K562 (cell line): ENCODE measurements at regions not wholly inside any gene's neighbourhood (a gene's known extent, or its start where the extent isn't known, plus 50 kb on each side); places are given as distances from the start of the nearest gene placed in this dataset.

Source experiments
- ARHGAP35 ChIP-seq: fragments of 450-650 bp; IDR thresholded peaks from 2 replicates; pipeline ENCODE4 v1.6.1; 2018; ENCODE audit not compliant: partially characterized antibody
- ARID1B ChIP-seq: fragments of 450-650 bp; IDR thresholded peaks from 2 replicates; pipeline ENCODE4 v1.6.1; 2016; ENCODE audit warnings: antibody characterized with exemption, mild to moderate bottlenecking, inconsistent platforms
- CBFA2T2 ChIP-seq: fragments of 450-650 bp; conservative IDR thresholded peaks from 2 replicates; pipeline ENCODE4 v1.6.1; 2017; ENCODE audit warnings: mild to moderate bottlenecking
- CEBPB ChIP-seq: fragments of 450-650 bp; IDR thresholded peaks from 2 replicates; pipeline ENCODE4 v1.6.1; 2016; ENCODE audit warnings: missing genetic modification characterization, missing compliant biosample characterization
- FOSL1 ChIP-seq: fragments of 200-800 bp; sonication (Bioruptor generic); conservative IDR thresholded peaks from 2 replicates; pipeline ENCODE4 v1.6.1; 2016; ENCODE audit warnings: missing genetic modification characterization, missing compliant biosample characterization
- FOXA1 ChIP-seq: fragments of 450-650 bp; IDR thresholded peaks from 2 replicates; pipeline ENCODE4 v1.6.1; 2016; ENCODE audit warnings: mild to moderate bottlenecking, borderline replicate concordance
- FOXA3 ChIP-seq, 2 experiments: fragments of 450-650 bp in 1 of 2; sonication (generic) in 1 of 2; formaldehyde crosslinking; IDR thresholded peaks in 1 of 2; conservative IDR thresholded peaks in 1 of 2; 2 replicates each; pipeline versions ENCODE4 v1.4.0 to v1.8.0; 2020 to 2022; ENCODE audit warnings: mild to moderate bottlenecking in 2 of 2, missing genetic modification reagents in 1 of 2
- GATA2 ChIP-seq: sonication (generic); formaldehyde crosslinking; IDR thresholded peaks from 2 replicates; pipeline ENCODE4 v1.4.0; 2020; ENCODE audit warnings: mild to moderate bottlenecking, missing genetic modification reagents
- ILK ChIP-seq: fragments of 450-650 bp; IDR thresholded peaks from 2 replicates; pipeline ENCODE4 v1.6.1; 2016; ENCODE audit warnings: missing genetic modification characterization, low read depth, mild to moderate bottlenecking, missing compliant biosample characterization, moderate library complexity, borderline replicate concordance
- KHSRP ChIP-seq: fragments of 450-650 bp; IDR thresholded peaks from 2 replicates; pipeline ENCODE4 v1.6.1; 2017
- L3MBTL2 ChIP-seq: fragments of 450-650 bp; IDR thresholded peaks from 2 replicates; pipeline ENCODE4 v1.6.1; 2016; ENCODE audit warnings: mild to moderate bottlenecking, moderate library complexity
- MAFF ChIP-seq: IDR thresholded peaks from 2 replicates; pipeline ENCODE4 v1.6.1; 2012; ENCODE audit warnings: low read length, improper control_type of control experiment
- MEIS2 ChIP-seq: fragments of 450-650 bp; IDR thresholded peaks from 2 replicates; pipeline ENCODE4 v1.6.1; 2014; ENCODE audit warnings: mild to moderate bottlenecking; ENCODE audit not compliant: partially characterized antibody
- MTA2 ChIP-seq: fragments of 450-650 bp; IDR thresholded peaks from 2 replicates; pipeline ENCODE4 v1.6.1; 2016; ENCODE audit warnings: low read depth
- NR1H2 ChIP-seq: sonication (generic); formaldehyde crosslinking; IDR thresholded peaks from 2 replicates; pipeline ENCODE4 v1.4.0; 2020; ENCODE audit warnings: mild to moderate bottlenecking, missing genetic modification reagents
- POU5F1 ChIP-seq: fragments of 150-350 bp; IDR thresholded peaks from 2 replicates; pipeline ENCODE4 v1.6.1; 2014; ENCODE audit warnings: borderline replicate concordance, low read length, low read depth, mild to moderate bottlenecking; ENCODE audit not compliant: partially characterized antibody
- RBM14 ChIP-seq: fragments of 200-400 bp; formaldehyde crosslinking; IDR thresholded peaks from 2 replicates; pipeline ENCODE4 v1.6.1; 2018; ENCODE audit warnings: low read depth, mild to moderate bottlenecking, low read length, moderate library complexity, borderline replicate concordance; ENCODE audit not compliant: insufficient read depth
- TCF3 ChIP-seq: sonication (generic); formaldehyde crosslinking; IDR thresholded peaks from 2 replicates; pipeline ENCODE4 v1.4.0; 2020; ENCODE audit warnings: mild to moderate bottlenecking, missing genetic modification reagents
- TRIM24 ChIP-seq, 2 experiments: fragments of 450-650 bp; IDR thresholded peaks; 2 replicates each; pipeline ENCODE4 v1.6.1; 2016
- XRCC3 ChIP-seq: fragments of 450-650 bp; IDR thresholded peaks from 2 replicates; pipeline ENCODE4 v1.6.1; 2017; ENCODE audit warnings: mild to moderate bottlenecking, moderate library complexity
- XRCC4 ChIP-seq: IDR thresholded peaks from one replicate; pipeline ENCODE4 v1.6.1; 2011; ENCODE audit not compliant: insufficient read depth, insufficient read length; ENCODE audit errors: extremely low read depth
- ZFP1 ChIP-seq: fragments of 450-650 bp; formaldehyde crosslinking; IDR thresholded peaks from 2 replicates; pipeline ENCODE4 v1.4.0; 2020; ENCODE audit warnings: mild to moderate bottlenecking, mixed read lengths
- ZNF780A ChIP-seq: fragments of 250-450 bp; sonication (Bioruptor Pico); IDR thresholded peaks from 2 replicates; pipeline ENCODE4 v1.5.0; 2021; ENCODE audit warnings: mild to moderate bottlenecking
- TF ChIP-seq, protein P1 (sequence below): sonication (generic); formaldehyde crosslinking; IDR thresholded peaks from 2 replicates; pipeline ENCODE4 v1.8.0; 2022; ENCODE audit warnings: mild to moderate bottlenecking, low read depth, missing genetic modification reagents
- TF ChIP-seq, protein P2 (sequence below): fragments of 250-450 bp; sonication (Bioruptor Pico); IDR thresholded peaks from 2 replicates; pipeline ENCODE4 v1.8.0; 2022; ENCODE audit warnings: inconsistent platforms
- TF ChIP-seq, protein P3 (sequence below): IDR thresholded peaks from 2 replicates; pipeline ENCODE4 v1.6.1; 2012; ENCODE audit warnings: low read depth, low read length, improper control_type of control experiment, borderline replicate concordance

DNA sequence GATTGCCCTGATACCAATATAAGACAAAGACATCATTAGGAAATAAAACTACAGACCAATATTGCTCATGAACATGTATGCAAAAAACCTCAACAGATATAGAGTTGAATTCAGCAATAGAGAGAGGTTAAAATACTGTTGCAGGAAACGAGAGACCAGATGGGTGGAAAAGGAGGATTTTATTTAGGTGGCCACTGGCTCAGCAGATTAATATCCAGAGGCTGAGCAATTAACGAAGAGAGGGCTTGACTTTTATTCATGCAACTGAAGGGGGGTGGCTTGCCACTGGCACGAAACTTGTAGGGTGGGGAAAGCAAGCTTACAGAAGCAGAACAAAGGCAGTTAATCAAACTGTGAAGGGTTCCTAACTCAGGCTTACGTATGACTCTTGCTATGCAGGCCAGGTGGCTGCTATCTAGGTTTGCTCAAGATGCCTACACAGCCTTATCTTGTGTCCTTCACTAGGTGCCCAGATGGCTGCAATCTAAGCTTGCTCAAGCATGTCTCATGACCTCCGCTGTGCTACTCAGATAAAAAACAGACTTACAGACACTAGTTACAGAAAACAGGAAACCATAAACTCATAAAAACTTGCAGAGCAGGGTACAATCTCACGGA is 126.4 kb downstream of the MMUT start (continued):
- TF ChIP-seq GATA2 (CRISPR knock-in tag) = 0 out of 2 replicates have a peak, but pooled peaks have one; percentile 35
- TF ChIP-seq POU5F1 = no peak
- no peak for TF ChIP-seq XRCC4
- TF ChIP-seq FOSL1 (tag) = peak; percentile 42; the same call in 1 of the 2 replicates
- peak; percentile 34; the same call in 1 of the 2 replicates for TF ChIP-seq MTA2
- no peak for TF ChIP-seq ARHGAP35
- TF ChIP-seq FOXA3 (CRISPR knock-in tag; conservative IDR thresholded peaks at IDR 0.05 in 1 of 2, IDR thresholded peaks at IDR 0.05 in 1 of 2) = peak in 1 of 2 experiments; percentile 70; a peak in 2 of 4 replicates
- peak; percentile 87 for TF ChIP-seq CBFA2T2
- TF ChIP-seq ARID1B = 0 out of 2 replicates have a peak, but pooled peaks have one; percentile 26
- 0 out of 4 replicates have a peak, but pooled peaks have one; percentile 30 to 36 for TF ChIP-seq TRIM24 (IDR thresholded peaks at IDR 0.05)
- peak; percentile 90 for TF ChIP-seq TCF3 (CRISPR knock-in tag)
- TF ChIP-seq KHSRP = no peak
- no peak for TF ChIP-seq ZFP1 (CRISPR knock-in tag)
- TF ChIP-seq CEBPB = 0 out of 2 replicates have a peak, but pooled peaks have one; percentile 36
- no peak for TF ChIP-seq ILK (tag)
- peak; percentile 55 for TF ChIP-seq MEIS2
- TF ChIP-seq, protein P1, sequence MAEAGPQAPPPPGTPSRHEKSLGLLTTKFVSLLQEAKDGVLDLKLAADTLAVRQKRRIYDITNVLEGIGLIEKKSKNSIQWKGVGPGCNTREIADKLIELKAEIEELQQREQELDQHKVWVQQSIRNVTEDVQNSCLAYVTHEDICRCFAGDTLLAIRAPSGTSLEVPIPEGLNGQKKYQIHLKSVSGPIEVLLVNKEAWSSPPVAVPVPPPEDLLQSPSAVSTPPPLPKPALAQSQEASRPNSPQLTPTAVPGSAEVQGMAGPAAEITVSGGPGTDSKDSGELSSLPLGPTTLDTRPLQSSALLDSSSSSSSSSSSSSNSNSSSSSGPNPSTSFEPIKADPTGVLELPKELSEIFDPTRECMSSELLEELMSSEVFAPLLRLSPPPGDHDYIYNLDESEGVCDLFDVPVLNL (CRISPR knock-in tag) = no peak
- TF ChIP-seq L3MBTL2 = no peak
- TF ChIP-seq ZNF780A (CRISPR knock-in tag) = no peak
- TF ChIP-seq, protein P2, sequence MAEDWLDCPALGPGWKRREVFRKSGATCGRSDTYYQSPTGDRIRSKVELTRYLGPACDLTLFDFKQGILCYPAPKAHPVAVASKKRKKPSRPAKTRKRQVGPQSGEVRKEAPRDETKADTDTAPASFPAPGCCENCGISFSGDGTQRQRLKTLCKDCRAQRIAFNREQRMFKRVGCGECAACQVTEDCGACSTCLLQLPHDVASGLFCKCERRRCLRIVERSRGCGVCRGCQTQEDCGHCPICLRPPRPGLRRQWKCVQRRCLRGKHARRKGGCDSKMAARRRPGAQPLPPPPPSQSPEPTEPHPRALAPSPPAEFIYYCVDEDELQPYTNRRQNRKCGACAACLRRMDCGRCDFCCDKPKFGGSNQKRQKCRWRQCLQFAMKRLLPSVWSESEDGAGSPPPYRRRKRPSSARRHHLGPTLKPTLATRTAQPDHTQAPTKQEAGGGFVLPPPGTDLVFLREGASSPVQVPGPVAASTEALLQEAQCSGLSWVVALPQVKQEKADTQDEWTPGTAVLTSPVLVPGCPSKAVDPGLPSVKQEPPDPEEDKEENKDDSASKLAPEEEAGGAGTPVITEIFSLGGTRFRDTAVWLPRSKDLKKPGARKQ (CRISPR knock-in tag) = no peak
- no peak for TF ChIP-seq NR1H2 (CRISPR knock-in tag)
- TF ChIP-seq, protein P3, sequence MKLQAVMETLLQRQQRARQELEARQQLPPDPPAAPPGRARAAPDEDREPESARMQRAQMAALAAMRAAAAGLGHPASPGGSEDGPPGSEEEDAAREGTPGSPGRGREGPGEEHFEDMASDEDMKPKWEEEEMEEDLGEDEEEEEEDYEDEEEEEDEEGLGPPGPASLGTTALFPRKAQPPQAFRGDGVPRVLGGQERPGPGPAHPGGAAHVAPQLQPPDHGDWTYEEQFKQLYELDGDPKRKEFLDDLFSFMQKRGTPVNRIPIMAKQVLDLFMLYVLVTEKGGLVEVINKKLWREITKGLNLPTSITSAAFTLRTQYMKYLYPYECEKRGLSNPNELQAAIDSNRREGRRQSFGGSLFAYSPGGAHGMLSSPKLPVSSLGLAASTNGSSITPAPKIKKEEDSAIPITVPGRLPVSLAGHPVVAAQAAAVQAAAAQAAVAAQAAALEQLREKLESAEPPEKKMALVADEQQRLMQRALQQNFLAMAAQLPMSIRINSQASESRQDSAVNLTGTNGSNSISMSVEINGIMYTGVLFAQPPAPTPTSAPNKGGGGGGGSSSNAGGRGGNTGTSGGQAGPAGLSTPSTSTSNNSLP = no peak
- no peak for TF ChIP-seq RBM14
- TF ChIP-seq MAFF = no peak
- no peak for TF ChIP-seq XRCC3
- no peak for TF ChIP-seq FOXA1
